ENCODE measurements at regions not wholly inside any gene's neighbourhood (a gene's known extent, or its start where the extent isn't known, plus 50 kb on each side); places are given as distances from the start of the nearest gene placed in this dataset.

DNA sequence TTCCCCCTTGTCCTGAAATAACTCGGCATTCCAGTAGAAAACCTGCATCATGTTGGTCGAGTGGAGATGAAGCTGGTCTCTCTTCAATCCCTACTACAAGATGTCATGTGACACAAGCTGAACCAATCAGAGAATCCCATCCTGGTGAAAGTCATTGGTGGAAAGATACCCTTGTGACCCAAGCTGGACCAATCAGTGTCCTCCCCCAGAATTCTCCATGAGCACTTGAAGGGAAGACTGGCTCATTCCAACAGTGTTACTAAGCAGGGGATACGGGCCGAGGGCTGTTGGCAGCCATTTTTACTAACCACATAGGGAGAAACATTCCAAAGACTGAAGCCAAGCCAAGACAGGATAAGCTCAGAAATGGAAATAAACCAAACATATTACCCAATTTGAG lies 298.3 kb downstream of the ICOS start:
- intact Hi-C loops (cut with DNase I): no loop called here
- H3K9me3 ChIP-seq: no peaks in the 10 kb centered on the region
- H3K4me3 ChIP-seq: no peak overlapping the region
- DNase-seq (no peak), ATAC-seq (no peak)
- H3K27ac ChIP-seq: no peak overlapping the region
- H3K36me3 ChIP-seq: no peaks in the 10 kb centered on the region
- H3K4me1 ChIP-seq: no peaks in the 10 kb centered on the region
- TF ChIP-seq, protein P1, sequence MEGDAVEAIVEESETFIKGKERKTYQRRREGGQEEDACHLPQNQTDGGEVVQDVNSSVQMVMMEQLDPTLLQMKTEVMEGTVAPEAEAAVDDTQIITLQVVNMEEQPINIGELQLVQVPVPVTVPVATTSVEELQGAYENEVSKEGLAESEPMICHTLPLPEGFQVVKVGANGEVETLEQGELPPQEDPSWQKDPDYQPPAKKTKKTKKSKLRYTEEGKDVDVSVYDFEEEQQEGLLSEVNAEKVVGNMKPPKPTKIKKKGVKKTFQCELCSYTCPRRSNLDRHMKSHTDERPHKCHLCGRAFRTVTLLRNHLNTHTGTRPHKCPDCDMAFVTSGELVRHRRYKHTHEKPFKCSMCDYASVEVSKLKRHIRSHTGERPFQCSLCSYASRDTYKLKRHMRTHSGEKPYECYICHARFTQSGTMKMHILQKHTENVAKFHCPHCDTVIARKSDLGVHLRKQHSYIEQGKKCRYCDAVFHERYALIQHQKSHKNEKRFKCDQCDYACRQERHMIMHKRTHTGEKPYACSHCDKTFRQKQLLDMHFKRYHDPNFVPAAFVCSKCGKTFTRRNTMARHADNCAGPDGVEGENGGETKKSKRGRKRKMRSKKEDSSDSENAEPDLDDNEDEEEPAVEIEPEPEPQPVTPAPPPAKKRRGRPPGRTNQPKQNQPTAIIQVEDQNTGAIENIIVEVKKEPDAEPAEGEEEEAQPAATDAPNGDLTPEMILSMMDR (IDR thresholded peaks at IDR 0.05): no peak
- H3K27me3 ChIP-seq (ENCODE audit: low read depth): no peaks in the 10 kb centered on the region

DNA sequence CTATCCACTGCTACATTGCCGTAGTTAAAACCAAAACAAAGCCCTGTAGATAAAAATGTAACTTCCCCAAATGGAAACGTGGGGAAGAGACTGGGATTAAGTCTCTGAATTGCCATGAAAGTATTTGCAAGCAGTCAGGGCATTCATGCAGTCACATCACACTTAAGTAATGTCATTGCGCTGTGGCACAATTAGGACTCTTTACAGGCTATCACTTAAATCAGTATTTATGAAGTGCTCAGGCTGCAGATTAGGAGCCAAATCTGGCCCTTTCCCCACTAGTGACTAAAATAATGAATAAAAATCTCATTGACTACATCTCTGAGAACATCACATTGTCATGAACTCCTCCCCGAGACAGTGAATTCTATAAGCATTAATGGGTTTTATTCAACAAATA lies 300.9 kb downstream of the ICOS start:
- H3K4me3 ChIP-seq: no peak overlapping the region
- H3K36me3 ChIP-seq: no peaks in the 10 kb centered on the region
- ATAC-seq: no peak
- H3K9me3 ChIP-seq: no peaks in the 10 kb centered on the region
- no peak overlapping the region for H3K27ac ChIP-seq
- no peak for DNase-seq
- TF ChIP-seq, protein P1 (IDR thresholded peaks at IDR 0.05): no peak
- no peaks in the 10 kb centered on the region for H3K4me1 ChIP-seq
- intact Hi-C loops (cut with DNase I): no loop called here
- H3K27me3 ChIP-seq (ENCODE audit: low read depth): no peaks in the 10 kb centered on the region

DNA sequence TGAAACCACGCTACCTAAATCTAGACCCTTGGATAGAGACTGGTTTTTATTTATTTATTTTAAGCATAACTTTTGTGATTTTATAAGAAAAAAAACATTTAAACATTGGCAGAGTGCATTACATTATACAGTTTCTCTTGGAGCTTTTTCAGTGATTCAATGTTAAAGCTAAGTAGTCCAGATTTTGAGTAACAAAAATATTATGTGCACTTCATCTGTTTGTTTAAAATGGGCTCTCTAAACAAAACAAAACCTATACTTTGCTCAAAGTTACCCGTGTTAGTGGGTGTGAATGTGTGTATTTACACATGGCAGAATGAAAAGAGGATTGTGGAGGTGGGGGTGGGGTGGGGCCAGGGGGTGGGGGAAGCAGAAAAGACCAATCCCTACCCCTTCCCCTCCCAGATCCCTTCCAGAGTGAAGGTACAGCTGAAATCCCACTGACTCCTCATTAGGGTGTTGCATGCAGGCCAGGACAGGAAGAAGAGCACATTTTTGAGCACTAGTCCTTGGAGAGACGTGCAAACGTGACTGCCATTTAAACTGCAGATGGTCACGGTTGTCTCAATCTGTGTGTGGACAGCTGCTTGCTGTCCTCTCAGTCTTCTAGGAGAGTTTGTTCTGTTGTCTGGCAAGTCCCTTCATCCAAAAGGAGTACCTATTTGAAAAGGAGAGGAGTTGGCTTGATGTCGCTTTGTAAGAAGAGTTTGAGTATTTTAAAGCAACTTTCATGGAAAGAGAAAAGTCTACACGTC lies 303.0 kb downstream of the ICOS start:
- H3K27ac ChIP-seq: no peak overlapping the region
- H3K4me1 ChIP-seq: no peaks in the 10 kb centered on the region
- H3K27me3 ChIP-seq (ENCODE audit: low read depth): no peaks in the 10 kb centered on the region
- ATAC-seq (no peak), DNase-seq (no peak)
- H3K9me3 ChIP-seq: no peaks in the 10 kb centered on the region
- TF ChIP-seq, protein P1 (IDR thresholded peaks at IDR 0.05): no peak
- H3K4me3 ChIP-seq: no peak overlapping the region
- intact Hi-C loops (cut with DNase I): no loop called here
- no peaks in the 10 kb centered on the region for H3K36me3 ChIP-seq

DNA sequence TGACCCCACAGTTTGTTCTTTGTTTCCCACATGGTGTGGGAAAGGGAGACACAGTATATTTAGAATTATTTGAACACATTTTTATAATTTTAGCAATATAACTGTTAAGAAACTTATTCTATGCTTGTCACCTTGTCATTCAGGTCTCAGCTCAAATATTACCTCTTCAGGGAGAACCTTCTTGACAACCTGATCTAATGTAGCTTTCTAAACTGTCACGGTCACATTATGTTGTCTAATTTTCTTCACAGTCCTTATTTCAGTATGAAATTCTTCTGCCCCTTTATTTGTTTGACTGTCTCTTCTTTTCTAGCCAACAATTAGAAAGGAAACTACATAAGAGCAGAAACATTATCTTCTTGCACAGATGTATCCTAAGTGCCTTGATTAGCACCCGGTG lies 304.3 kb upstream of the PARD3B start:
- ATAC-seq: no peak
- intact Hi-C loops (cut with DNase I): no loop called here
- Histone ChIP-seq H3K4me1 (no peaks in the 10 kb centered on the region), H3K4me3 (no peak overlapping the region), H3K27me3 (ENCODE audit: low read depth) (no peaks in the 10 kb centered on the region), H3K9me3 (no peaks in the 10 kb centered on the region), H3K27ac (no peak overlapping the region), H3K36me3 (no peaks in the 10 kb centered on the region)
- no peak for DNase-seq
- TF ChIP-seq, protein P1 (IDR thresholded peaks at IDR 0.05): no peak

DNA sequence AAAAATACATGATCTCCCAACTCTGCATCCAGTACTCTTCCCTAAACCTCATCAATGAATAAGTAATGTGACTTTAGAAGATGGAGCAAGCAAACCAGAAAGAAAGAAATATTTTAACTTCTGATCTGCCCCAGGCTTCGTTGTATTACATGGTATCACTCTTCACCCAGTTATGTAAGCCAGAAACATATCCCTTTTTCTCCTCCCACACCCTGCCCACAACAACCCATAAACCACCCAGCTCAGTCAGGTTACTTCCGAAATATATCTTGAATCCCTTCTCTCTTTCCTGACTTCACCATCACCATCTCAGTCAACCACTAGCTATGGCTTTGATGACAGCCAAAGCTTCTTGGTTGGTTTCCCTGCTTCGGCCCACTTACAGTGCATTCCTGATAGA lies 295.8 kb upstream of the PARD3B start:
- intact Hi-C loops (cut with DNase I): no loop called here
- H3K27me3 ChIP-seq (ENCODE audit: low read depth): no peaks in the 10 kb centered on the region
- TF ChIP-seq, protein P1 (IDR thresholded peaks at IDR 0.05): no peak

More for the DNA sequence above, 295.8 kb upstream of the PARD3B start:
- no peak overlapping the region for H3K27ac ChIP-seq
- no peaks in the 10 kb centered on the region for H3K9me3 ChIP-seq
- no peaks in the 10 kb centered on the region for H3K4me1 ChIP-seq
- ATAC-seq (peak; percentile 49 to 52), DNase-seq (no peak)
- H3K4me3 ChIP-seq: no peak overlapping the region
- no peaks in the 10 kb centered on the region for H3K36me3 ChIP-seq
